ENCODE measurements at regions not wholly inside any gene's neighbourhood (a gene's known extent, or its start where the extent isn't known, plus 50 kb on each side); places are given as distances from the start of the nearest gene placed in this dataset.

DNA sequence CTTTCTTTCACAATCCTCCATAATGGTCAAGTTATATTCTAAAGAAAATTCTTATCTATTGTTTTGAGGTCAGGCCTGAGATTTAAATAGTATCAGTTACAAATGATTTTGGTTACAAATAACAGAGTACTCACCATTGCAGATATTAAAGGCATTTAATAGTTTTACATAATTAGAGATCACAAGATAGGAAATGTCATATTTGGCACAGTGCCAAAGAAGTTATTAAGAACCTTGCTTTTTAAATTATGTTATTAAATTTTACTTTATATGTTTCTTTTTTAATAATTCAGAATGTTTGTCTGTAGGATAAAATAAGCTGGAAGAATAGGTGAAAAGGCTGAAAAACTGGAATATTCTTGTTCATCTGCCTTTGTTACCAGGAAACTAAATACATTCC, 1174.7 kb downstream of the PCDH18 start:
- DNase-seq (ENCODE audit: extremely low spot score) = no peak
- CTCF ChIA-PET = no interaction called here
- POLR2A ChIA-PET = no interaction called here
- TF ChIP-seq, protein P1, sequence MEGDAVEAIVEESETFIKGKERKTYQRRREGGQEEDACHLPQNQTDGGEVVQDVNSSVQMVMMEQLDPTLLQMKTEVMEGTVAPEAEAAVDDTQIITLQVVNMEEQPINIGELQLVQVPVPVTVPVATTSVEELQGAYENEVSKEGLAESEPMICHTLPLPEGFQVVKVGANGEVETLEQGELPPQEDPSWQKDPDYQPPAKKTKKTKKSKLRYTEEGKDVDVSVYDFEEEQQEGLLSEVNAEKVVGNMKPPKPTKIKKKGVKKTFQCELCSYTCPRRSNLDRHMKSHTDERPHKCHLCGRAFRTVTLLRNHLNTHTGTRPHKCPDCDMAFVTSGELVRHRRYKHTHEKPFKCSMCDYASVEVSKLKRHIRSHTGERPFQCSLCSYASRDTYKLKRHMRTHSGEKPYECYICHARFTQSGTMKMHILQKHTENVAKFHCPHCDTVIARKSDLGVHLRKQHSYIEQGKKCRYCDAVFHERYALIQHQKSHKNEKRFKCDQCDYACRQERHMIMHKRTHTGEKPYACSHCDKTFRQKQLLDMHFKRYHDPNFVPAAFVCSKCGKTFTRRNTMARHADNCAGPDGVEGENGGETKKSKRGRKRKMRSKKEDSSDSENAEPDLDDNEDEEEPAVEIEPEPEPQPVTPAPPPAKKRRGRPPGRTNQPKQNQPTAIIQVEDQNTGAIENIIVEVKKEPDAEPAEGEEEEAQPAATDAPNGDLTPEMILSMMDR (IDR thresholded peaks at IDR 0.05; ENCODE audit: control extremely low read depth, extremely low read depth, low read depth, missing control alignments) = no peak

DNA sequence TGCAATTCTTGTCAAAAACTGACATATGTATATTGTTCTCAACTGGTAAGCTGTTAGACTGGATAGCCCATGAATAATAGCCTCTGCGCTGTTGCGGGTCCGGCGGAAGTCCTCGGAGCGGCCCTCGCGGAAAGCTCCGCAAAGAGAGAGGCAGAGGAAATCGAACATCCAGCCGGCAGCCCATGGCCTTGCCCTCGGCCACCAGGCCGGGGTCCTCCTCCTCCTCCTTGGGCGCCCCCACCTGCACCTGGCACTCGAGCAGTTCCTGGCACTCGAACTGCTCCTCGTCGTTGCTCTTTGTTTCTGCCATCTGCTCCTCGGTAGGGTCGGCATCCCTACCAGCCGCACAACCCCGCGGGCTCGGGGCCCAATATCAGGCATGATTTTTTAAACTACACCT, 1176.3 kb downstream of the PCDH18 start:
- TF ChIP-seq, protein P1 (IDR thresholded peaks at IDR 0.05; ENCODE audit: control extremely low read depth, extremely low read depth, low read depth, missing control alignments) = no peak
- no peak for DNase-seq (ENCODE audit: extremely low spot score)
- CTCF ChIA-PET = no interaction called here

DNA sequence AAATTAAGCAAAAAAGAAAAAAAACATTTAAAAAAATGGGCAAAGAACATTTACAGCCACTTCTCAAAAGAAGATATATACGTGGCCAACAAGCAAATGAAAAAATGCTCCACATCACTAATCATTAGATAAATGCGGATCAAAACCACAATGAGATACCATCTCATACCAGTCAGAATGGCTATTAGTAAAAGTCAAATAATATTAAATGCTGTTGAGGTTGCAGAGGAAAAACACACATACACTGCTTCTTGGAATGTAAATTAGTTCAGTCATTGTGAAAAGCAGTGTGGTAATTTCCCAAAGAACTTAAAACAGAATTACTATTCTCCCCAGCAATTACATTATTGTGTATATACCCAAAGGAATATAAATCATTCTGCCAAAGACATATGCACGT, 1189.0 kb downstream of the PCDH18 start:
- no peak for DNase-seq (ENCODE audit: extremely low spot score)
- TF ChIP-seq, protein P1 (IDR thresholded peaks at IDR 0.05; ENCODE audit: control extremely low read depth, extremely low read depth, low read depth, missing control alignments) = no peak
- CTCF ChIA-PET = no interaction called here
- POLR2A ChIA-PET = no interaction called here

More for the DNA sequence above, 1176.3 kb downstream of the PCDH18 start:
- POLR2A ChIA-PET = no interaction called here

DNA sequence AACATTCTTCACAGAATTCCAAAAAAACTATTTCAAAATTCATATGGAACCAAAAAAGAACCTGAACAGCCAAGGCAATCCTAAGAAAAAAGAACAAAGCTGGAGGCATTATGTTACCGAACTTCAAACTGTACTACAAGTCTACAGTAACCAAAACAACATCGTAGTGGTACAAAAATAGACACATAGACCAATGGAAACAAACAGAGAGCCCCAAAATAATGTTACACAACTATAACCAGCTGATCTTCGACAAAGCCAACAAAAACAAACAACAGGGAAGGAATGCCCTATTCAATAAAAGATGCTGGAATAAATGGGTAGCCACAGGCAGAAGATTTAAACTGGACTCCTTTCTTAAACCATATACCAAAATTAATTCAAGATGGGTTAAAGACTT, 1189.6 kb downstream of the PCDH18 start:
- no peak for DNase-seq (ENCODE audit: extremely low spot score)
- POLR2A ChIA-PET = no interaction called here
- TF ChIP-seq, protein P1 (IDR thresholded peaks at IDR 0.05; ENCODE audit: control extremely low read depth, extremely low read depth, low read depth, missing control alignments) = no peak
- CTCF ChIA-PET = no interaction called here

DNA sequence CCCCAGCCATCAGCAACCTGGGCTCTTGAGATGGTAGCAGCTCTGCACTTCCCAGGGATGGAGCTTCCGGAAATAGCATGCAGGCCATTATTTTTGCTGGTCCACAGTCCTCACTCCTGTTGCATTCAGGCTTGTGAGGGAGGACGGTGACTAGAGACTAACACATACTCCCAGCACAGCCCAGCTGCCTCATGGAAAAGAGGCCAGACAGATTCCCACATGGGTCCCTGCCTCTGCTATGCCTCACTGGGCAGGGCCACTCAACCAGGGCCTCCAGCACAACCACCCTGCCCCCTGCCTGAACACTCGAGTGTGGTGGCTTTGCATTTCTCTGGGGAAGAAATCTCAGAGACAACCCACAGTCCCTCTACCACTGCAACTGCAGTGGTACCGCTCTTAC, 1195.1 kb downstream of the PCDH18 start:
- no peak for DNase-seq (ENCODE audit: extremely low spot score)
- TF ChIP-seq, protein P1 (IDR thresholded peaks at IDR 0.05; ENCODE audit: control extremely low read depth, extremely low read depth, low read depth, missing control alignments) = no peak
- ChIA-PET CTCF (interaction anchor here (0.9 to 1.8 kb wide), 3 partner anchors 9 to 18 kb away, joined by 3 to 5 read pairs (median 4); no protein-coding TSS in a partner anchor), POLR2A (no interaction called here)

DNA sequence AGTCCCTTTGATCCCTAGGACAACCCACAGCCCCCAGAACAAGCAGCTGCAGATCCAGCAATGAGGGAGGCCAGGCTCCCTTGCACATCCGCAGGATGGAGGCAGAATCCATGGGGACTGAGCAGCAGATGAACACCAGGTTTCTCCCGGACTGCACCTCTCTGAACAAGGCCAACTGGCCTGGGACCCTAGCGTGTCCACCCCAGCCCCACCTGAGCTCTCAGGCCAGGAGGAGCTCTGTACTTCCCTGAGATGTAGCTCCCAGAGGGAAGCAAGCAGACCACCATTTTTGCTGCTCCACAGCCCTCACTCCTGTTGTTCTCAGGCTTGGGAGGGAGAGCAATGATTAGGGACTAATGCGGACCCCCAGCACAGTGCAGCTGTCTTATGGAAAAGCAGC, 1195.8 kb downstream of the PCDH18 start:
- CTCF ChIA-PET = interaction anchor here (0.9 to 1.8 kb wide), 2 partner anchors 10 to 19 kb away, joined by 3 to 4 read pairs; no protein-coding TSS in a partner anchor
- TF ChIP-seq, protein P1 (IDR thresholded peaks at IDR 0.05; ENCODE audit: control extremely low read depth, extremely low read depth, low read depth, missing control alignments) = no peak
- no peak for DNase-seq (ENCODE audit: extremely low spot score)
- POLR2A ChIA-PET = no interaction called here

All from GM10248 (cell line).